Activated CD4-positive, alpha-beta T cell treated with anti-CD3 and anti-CD28 coated beads, Interleukin-2, amount 50 U/mL, for 16 hours (primary cell): ENCODE measurements at regions not wholly inside any gene's neighbourhood (a gene's known extent, or its start where the extent isn't known, plus 50 kb on each side); places are given as distances from the start of the nearest gene placed in this dataset.
"Not testable (repeated sequence)": the region's sequence is repeated elsewhere in the genome, so short reads cannot be mapped to it uniquely, and the experiment has no call there.

Experiments
- DNase-seq: peaks from one replicate; pipeline ENCODE4 v3.0.0-alpha.2; 2020

DNA sequence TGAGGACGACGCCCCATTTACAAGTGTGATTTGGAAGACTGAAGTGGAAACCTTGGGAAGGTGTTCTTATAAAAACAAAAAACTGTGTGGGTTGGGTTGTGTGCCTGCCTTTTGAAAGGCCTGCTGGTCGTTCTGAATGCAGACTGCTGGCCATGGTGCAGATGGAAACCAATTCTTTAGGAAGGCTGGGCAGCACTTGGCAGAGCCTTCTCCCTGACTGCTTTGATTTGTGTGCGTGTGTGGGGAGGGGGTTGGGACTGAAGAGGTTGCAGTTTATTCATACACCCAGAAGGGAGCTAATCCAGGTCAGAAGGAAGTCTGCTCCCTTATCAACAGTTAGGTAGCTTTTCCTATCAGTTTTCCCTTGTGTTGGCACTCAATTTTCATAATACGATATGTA, 288.7 kb downstream of the SOX2 start:
- DNase-seq = no peak

DNA sequence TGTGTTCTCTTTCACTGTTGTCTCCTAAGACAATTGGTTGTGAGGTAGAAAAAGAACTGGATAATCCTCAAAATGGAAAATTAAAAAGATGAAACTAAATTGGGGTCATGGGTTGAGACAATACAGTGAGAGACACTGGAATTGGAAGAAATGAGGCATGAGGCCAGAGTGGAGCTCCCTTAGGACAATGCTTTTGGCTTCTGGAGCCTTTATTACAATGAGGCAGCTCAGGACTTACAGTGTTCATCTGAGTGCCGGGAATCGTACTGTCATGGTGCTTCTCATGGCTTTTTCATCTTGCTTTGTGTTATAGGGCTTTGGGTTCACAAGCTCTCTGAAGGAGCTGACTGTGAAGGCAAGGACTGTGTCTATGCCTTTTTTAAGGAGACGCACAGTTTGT, 293.5 kb downstream of the SOX2 start:
- no peak for DNase-seq

DNA sequence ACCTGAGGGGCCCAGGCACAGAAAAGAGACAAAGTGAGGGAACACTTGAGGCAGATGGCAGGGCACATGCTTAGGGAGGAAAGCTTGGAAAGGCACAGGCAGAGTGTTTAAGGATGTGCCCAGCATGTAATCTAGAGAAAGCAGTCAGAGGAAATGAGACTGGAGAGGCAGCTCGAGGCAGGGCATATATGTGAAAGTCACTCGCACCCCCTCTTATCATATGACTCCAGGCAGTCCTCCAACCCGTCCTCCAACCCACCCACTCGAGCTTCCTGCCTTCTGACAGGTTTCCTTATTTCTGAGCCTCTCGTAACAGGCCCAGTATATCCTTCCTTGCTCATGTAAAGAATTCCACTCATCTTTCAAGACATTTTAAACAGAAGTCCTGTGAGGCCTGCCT, 294.0 kb downstream of the SOX2 start:
- DNase-seq = no peak

DNA sequence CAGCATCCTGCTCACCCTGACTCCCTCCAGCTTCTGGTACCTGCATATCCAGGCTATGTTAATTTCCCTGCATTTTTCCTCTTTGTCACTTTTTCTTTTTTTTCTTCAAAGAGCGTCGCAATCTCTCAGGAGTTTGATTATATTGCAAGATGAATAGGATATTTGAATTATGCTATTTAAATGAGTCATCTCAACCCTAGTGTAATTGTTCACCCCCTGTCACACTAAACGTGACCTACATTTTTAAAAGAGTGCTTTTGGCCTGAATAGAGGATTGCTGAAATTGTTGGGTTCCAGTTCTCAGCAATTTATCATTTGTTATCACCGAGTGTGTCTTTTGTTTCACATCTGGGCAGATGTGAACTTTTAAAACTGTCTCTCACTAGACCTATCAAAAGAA, 294.7 kb downstream of the SOX2 start:
- no peak for DNase-seq

DNA sequence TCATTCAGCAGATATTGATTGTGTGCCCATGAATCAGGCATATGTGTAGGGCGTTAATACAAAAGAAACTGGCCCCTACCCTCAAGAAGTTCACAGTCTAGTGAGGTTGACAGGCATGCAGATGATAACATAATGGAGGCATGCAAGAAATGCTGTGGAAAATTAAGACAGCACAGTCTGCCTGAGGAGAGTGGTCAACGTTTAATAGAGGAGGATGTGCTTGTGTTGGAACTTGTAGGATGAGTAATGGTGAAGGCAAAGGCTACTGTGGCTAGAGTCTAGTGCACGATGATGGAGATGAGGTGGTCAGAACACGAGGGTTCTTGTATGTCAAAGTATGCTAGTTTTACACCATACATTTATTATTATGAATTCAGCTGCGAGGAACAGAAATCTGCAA, 295.7 kb downstream of the SOX2 start:
- no peak for DNase-seq

DNA sequence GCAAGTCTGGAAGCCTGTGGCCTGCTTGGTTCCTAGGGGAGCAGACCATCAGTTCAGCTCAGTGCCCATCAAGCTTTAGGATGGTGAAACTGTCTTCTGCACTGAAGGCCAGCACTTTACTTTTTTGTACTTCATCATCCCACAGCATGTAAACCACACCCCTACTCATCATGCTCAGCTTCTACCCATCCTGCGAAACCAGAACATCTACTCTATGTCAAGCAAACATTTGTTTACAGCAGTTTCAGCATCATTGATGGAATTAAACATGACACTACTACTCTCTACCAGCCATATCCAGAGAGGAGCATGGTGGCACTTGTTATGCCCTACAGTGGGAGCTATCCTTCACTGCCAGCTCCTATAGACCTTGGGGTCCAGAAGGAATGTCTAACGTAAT, 306.6 kb downstream of the SOX2 start:
- no peak for DNase-seq

DNA sequence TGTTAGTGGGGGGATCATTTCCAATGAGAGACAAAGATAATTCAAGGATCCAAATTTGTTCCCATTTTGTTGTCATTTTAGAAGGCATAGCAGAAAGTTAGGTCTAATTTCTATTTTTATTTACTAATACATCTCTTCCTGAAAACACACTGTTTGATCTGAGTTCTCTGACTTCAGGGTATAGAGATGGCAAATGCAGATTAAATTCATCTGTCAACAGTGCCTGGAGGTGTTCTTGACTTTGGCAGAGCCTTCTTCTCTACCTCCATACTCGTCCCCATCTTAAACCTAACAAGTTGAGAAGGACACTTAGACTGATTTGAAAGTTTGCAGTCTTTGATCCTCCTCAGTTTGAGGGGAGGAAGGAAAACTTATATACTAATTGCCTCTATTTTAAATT, 308.2 kb downstream of the SOX2 start:
- DNase-seq = no peak

DNA sequence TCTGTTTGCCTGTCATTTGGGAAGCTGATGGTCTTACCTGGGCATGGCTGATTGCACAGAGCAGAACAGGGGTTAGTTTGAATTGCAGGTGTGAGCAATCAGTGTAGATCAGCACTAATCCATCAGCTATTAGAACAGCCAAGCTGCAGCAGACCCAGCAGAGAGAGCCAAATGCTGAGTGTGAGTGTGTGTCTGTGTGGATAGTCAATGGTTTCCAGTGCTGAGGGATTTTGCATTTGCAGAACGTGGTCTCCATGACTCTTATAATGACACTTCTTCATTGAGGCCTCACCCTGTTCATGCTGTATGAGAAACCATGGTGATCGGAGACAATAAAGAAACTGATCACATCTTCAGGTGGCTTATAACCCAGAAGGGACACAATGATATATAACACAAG, 312.1 kb downstream of the SOX2 start:
- no peak for DNase-seq

DNA sequence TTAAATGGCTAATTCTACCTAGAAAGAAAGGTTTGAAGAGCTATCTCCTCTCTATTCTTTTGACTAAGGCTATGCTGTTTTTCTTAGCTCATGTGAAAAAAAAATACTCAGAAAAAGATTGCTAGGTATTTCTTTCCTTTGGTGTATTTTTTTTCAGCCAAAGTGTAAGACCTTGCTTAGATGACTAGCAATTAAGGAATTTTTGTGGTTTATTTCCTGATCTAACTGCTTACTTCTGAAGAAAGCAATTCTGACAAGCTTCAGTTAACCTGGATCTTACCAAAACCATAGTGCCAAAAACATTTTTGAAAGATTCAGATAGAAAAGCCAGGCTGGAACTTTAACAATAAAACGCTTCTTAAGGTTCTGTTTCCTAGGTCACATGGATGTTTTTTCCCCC, 315.6 kb downstream of the SOX2 start:
- DNase-seq = no peak

DNA sequence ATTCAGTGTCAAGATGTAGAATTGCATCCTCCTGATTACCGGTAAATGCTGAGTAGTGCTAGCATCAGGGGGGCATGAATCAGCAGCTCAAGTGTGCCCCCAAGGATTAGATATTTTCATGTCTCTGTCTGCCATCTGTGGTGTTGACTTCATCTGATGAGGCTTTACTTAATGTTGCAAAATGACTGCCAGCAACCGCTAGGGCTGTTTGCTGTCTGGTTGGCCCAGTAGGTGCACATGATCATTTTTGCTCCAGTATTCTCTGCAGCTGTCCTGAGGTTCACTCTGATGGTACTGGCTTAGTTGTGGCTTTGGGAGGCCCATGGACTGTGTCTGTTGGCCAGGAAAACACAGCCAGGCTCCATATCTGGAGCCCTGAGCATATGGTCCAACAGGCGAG, 316.4 kb downstream of the SOX2 start:
- DNase-seq = no peak

DNA sequence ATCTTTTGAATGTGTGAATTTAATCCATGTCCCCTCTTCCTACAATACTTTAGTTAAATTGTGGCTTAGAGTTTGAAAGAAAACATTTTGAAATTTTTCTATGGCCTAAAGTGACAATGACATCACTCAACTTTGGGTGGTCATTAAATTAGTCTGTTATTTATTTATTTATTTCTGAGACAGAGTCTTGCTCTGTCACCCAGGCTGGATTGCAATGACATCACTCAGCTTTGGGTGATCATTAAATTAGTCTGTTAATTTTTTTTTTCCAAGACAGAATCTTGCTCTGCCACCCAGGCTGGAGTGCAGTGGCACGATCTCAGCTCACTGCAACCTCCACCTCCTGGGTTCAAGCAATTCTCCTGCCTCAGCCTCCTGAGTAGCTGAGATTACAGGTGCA, 322.5 kb downstream of the SOX2 start:
- not testable (repeated sequence) for DNase-seq

DNA sequence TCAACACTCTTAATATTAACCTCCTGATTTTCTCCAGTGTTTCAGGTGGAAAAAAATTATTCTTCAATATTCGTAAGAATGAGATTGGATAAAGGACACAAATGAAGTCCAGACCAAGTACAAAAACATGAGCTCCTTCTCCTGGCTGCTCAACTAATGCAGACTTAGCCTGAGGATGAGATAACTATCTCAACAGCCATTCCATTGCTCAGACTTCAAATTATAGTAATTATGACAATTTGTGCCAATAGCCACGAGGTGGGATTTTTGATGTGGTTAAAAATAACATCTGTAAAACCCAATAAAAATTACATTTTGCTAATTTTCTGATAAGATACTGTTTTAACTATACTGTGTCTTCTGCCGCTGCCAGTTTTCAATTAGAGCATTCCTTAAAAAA, 323.6 kb downstream of the SOX2 start:
- DNase-seq = no peak

DNA sequence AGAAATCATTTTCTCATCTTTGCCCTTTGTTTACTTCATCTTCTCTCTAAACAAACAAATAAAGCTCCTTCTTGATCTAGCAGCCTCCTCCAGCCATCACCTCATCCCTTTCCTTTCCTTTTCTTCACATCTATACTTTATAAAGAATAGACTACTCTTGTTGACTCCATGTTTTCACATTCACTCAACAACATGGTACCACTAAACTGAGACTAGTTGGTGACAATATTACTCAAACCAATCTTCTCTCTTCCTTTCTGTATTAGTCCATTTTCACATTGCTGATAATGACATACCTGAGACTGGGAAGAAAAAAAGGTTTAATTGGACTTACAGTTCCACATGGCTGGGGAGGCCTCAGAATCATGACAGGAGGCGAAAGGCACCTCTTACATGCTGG, 324.7 kb downstream of the SOX2 start:
- no peak for DNase-seq

DNA sequence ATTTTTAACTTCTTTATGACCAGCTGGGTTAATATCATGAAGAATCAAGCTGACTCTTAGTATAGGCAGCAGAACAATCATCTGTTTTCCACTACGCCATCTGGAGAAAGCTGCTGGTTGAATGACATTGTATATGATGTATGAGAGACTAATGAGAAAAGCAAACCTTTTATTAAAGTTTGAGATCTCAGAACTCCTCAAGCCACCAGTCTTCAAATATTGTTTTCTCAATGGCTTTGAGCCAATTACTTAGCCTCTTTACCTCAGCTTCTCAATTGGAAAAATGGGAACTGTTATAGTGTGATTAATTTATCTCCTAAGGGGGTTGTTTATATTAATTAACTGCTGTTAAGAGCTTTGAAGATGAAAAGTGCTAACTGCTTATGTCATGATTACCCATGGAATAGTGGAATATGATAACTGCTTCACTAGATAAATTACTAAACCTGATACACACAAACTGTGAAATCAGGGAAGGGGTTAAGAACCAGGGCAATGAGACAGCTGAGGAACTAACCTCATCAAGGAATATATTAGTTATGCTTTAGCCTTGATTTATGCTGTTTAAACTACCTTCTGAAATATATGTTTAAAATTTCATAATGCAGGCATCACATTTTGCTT, 330.1 kb downstream of the SOX2 start:
- DNase-seq = no peak

DNA sequence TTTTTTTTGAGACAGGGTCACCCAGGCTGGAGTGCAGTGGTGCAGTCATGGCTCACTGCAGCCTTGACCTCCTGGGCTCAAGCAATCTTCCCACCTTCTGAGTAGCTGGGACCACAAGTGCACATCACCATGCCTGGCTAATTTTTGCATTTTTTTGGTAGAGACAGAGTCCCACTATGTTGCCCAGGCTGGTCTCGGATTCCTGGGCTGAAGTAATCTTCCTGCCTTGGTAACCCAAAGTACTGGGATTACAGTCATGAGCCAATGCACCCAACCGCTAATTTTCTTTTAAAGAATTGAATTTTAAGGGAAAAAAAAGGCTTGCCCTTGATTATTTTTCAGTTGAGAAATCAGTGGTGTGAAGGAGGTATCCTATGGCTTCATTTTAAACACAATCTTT, 334.0 kb downstream of the SOX2 start:
- DNase-seq = no peak

DNA sequence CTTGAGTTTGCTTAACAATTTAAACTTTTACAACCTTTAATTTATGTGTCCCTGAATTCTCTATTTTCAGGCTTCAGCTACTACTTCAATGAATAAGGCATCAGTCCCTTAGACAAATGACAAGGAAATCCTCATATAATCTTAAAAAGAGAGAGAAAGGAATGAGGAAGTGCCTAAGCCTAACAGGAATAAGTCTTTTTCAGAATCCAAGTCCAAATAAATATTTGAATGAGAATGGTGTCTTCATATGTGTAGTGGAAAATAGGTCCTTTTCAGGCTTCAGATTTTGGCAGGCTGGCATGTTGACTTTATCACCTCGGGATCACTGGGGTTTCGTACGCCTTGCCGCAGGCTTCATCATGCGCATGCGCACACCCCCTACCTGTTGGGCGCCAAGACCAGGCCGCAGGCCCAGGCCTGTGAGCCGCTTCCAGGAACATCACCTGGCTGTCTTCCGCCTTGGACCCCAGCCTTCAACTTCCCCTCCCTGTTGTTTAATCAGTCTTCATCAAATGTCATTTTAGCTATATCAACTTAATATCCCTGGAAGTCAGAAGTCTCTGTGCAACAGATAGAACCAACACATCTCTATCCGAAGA, 334.5 kb downstream of the SOX2 start:
- no peak for DNase-seq

DNA sequence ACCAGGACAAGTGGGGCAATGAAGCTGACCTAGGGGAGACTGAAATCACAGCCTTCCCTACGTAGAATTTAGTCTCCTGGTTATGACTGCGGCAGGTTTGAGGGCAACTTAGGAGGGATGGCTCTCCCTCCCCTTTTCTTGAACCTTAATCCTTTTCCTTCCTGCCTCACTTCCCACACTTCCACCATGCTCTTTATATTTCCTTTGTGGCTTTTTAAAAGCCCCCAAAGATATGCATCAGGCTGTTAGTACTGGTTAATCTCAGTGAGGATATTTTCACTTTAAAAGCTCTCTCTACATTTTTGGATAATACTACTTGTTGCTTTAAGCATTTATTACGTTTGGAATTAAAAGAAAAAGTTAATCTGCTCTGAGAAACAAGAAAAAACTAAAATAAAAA, 339.2 kb downstream of the SOX2 start:
- no peak for DNase-seq

DNA sequence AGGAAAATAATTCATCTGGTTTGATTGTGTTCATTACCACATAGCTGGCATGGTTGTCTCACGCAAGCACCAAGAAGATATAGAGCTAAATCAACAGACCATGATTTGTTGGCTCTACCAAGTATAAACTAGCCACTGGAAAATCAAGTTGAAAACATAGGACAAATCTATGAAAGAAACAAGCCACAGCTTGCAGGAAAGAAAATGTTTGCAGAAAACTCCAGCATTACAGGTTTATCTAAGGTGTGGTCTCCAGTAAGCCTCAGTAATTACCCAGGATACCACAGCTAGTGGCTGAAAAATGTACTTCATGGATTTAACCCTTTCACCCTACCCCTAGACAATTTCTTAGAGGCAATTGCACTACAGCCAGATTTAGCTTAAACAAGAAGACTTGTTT, 340.6 kb downstream of the SOX2 start:
- DNase-seq = no peak

DNA sequence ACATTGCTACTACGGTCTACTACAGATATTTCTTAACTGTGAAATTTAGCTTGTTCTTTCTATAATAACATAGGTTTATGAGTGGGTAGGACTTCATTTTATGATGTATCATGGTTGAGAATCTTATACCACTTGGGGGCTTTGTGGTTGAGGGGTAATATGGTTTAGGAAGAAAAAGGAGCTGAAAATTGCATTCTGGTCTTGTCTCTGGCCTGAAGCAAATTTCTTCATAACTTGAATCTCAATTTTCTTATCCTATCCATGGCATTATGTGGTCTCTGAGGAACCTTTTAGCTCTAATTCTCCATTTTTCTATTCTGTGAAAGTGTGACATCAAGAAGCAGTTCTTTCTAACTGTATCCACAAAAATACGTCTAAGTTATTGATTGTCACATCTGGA, 341.0 kb downstream of the SOX2 start:
- no peak for DNase-seq

DNA sequence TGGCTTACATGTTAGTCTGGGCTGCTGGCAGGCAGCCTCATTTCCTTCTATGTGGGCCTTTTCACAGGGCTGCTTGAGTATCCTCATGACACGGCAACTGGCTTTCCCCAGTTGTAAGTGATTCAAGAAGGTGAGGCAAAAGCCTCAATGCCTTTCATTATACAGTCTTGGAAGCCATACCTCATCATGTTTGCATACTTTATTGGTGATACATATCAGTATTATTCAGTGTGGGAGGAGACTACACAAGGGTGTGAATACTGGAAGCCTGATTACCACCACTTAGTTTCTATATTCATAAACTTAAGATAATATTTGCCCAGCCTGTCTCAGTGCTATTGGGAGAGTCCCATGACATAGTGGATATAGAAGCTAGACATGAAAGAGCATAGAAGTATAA, 346.8 kb downstream of the SOX2 start:
- DNase-seq = no peak

DNA sequence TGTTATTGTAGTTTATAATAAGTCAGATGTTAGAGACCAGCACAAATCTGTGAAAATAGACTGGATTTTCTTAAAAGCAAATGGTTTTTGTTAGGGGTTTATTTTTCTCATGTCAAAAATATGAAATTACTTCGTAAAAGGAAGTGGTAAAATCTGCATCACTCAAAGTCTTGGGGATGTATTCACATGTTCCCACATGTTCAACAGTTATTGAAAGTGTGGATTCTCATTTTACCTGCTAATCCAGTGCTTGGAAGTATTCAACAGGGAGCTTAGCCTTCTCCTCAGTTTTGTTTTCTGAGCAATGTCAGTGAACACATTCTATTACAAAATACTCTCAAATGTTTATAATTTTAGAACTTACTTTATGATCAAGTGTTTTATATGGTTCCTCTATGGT, 352.0 kb downstream of the SOX2 start:
- DNase-seq = no peak

DNA sequence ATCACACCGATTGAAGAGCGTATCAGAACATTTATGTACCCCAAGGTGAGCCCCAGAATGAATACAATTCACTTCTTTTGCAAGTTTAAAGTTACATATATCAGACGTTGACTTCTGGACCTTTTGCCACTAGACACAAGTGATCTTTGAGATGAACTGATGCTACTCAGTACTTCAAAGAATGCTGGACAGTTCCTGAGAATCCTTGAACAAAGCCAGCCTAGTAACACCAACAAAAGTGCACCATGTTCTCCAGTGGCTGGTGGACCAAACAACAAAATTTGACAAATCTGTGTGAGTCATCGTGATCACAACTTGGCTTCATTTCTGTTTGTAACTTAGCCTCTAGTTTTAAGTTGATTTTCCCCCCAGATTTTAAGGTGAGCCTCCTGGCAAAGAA, 355.7 kb downstream of the SOX2 start:
- no peak for DNase-seq

DNA sequence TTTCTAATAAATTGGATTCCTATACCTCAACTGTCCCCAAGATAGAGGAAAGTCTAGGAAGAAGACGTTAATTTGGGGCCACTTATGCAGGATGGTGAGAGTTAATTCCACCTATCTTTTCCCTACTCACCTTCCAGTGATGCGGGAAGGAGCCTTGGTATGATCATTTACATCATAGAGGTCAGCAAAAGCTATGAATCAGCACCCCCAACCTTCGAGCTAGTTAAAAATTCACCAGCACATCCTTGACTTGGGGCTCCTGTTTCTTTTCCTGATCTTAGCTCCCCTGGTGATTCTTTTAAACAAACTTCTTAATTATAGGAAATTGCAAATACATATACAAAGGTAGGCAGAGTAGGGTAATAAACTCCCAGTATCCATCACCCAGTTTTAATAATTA, 366.6 kb downstream of the SOX2 start:
- no peak for DNase-seq

DNA sequence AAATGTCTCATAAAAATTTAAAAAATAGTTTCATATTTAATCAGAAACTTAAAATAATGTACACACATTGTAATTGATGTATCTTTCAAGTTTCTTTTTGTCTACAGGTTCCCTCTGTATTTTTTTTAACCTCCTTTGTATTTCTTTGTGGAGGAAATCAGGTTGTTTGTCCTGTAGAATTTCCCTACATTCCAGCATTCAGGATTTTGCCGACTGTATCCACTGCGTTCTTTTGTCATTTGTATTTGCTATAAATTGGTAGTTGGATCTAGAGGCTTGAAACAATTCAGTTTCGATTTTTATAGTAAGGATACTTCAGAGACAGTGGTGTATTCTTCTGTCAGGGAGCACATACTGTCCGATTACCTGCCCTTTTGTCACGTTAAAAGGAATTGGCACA, 367.2 kb downstream of the SOX2 start:
- DNase-seq = no peak

DNA sequence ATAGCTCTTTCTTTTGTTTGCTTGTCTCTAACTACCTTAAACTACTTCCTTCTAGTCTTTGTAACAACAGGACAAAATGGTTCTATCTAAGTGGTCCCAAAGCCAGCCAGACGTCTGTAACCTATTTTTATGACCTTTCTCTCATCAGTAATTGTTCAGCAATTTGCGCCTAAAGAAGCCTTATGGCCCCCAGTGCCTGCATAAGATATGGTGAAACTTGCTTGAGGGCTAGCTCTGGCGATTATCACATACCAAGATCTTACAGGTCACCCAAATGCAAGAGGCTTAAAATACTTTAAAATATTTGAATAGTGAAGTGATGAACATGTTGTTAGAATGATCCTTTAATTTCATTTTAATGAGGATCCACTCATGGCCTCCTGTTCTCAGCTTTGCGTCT, 369.4 kb downstream of the SOX2 start:
- DNase-seq = no peak

DNA sequence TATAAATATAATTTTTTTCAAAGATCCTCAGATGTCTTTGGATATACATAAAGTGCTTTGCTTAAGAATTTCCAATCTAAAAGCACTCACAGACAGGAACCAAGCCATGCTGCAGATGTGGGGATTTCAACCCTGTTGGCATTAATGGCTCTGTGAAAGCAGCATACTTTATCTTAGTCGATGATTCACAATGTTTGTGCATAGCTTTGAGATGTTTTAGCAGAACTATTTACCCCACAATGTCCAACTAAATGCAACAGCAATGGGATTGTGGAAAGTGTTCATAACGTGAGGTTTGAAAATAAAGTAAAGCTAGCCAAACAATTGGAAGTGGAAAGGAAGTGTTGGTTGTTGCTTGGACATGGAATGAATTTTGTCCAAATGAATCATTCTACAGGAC, 371.4 kb downstream of the SOX2 start:
- DNase-seq = no peak
